Tibial artery (tissue), 4 donors: ENCODE measurements at regions not wholly inside any gene's neighbourhood (a gene's known extent, or its start where the extent isn't known, plus 50 kb on each side); places are given as distances from the start of the nearest gene placed in this dataset.

Experiments used
- DNase-seq, 2 donors: peaks; one replicate each; pipeline ENCODE4 v3.0.0-alpha.2; 2019
- H3K27ac ChIP-seq, 2 donors: fragments of 200-600 bp; sonication (generic) in 1 of 2; 1 replicate in 1 of 2; 2 replicates in 1 of 2; pipeline ENCODE4 v1.5.1; 2018 to 2019; ENCODE audit warnings: mild to moderate bottlenecking in 1 of 2
- H3K27me3 ChIP-seq, 2 donors: fragments of 200-600 bp; sonication (generic) in 1 of 2; one replicate each; pipeline versions ENCODE4 v1.5.1 to v1.6.0; 2016 to 2019
- H3K36me3 ChIP-seq, 3 donors: fragments of 200-600 bp; sonication (generic) in 2 of 3; one replicate each; pipeline ENCODE4 v1.5.1; 2016 to 2019; ENCODE audit warnings: mild to moderate bottlenecking in 2 of 3
- H3K4me1 ChIP-seq, 4 donors: fragments of 200-600 bp; sonication (generic) in 2 of 4; 1 replicate in 3 of 4; 2 replicates in 1 of 4; pipeline ENCODE4 v1.5.1; 2016 to 2019
- H3K4me3 ChIP-seq, 2 donors: fragments of 200-600 bp; sonication (generic) in 1 of 2; 1 replicate in 1 of 2; 2 replicates in 1 of 2; pipeline ENCODE4 v1.5.1; 2018 to 2019; ENCODE audit warnings: mild to moderate bottlenecking in 2 of 2
- H3K9me3 ChIP-seq, 3 donors: fragments of 200-600 bp; sonication (generic) in 1 of 3; one replicate each; pipeline ENCODE4 v1.5.1; 2016 to 2019
- CTCF ChIP-seq, 2 experiments: fragments of 200-600 bp in 1 of 2; fragments of 450-650 bp in 1 of 2; IDR thresholded peaks; one replicate each; pipeline ENCODE4 v1.5.1; 2017 to 2019; ENCODE audit warnings: antibody characterized with exemption in 2 of 2, mild to moderate bottlenecking in 1 of 2, moderate library complexity in 1 of 2
- intact Hi-C: fragments of 100-400 bp; cut with DNase I; formaldehyde crosslinking; loops from one replicate; pipeline ENCODE4 v1.15.0; 2023; ENCODE audit warnings: low total_unique reads

GRCh38 chrX:150236327-150236726 is 126.8 kb upstream of the MAMLD1 start:
- intact Hi-C loops: no loop called here
- no peak overlapping the region for H3K27ac ChIP-seq
- H3K4me3 ChIP-seq: no peak overlapping the region
- DNase-seq: no peak
- H3K36me3 ChIP-seq: no peaks in the 10 kb centered on the region
- H3K9me3 ChIP-seq: no peaks in the 10 kb centered on the region
- no peaks in the 10 kb centered on the region for H3K27me3 ChIP-seq
- TF ChIP-seq CTCF (IDR thresholded peaks at IDR 0.05): no peak
- H3K4me1 ChIP-seq: no peaks in the 10 kb centered on the region

GRCh38 chrX:150238632-150239382 is 124.3 kb upstream of the MAMLD1 start:
- no peak overlapping the region for H3K4me3 ChIP-seq
- H3K9me3 ChIP-seq: no peaks in the 10 kb centered on the region
- TF ChIP-seq CTCF (IDR thresholded peaks at IDR 0.05): no peak
- DNase-seq: no peak
- H3K27ac ChIP-seq: no peak overlapping the region
- H3K4me1 ChIP-seq: no peaks in the 10 kb centered on the region
- no peaks in the 10 kb centered on the region for H3K36me3 ChIP-seq
- no peaks in the 10 kb centered on the region for H3K27me3 ChIP-seq
- intact Hi-C loops: no loop called here

DNA sequence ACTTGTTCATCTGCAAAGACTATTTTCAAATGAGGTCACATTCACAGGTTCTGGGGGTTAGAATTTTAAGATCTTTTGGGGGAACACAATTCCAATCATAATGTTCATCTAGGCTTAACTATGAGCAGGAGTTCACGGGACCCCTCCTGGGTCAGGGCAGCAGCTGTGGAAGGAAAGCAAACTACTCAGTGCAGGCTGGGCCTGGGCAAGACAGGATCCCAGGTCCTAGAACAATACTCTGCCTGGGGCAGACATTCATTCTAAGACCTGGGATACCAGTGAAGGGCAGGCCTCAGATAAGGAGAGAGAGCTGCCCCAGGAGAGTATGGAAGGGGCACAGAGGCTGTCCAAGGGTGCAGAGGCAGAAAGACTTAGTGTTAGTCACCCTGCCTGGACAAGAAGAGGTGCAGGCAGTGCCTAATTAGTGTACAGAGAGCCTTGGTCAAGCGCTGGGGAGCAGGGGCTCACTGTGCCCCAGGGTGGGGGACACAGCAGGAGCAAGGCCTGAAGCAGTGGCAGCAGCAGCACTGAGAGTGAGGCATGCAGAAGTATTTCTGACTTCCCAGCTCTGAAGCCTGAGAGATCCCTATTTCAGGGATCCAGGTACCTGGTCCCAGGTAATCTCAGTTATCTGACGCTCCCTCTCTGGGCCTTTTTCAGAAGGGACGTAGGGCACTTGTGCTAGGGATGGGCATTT is 123.0 kb upstream of the MAMLD1 start:
- no peak overlapping the region for H3K4me3 ChIP-seq
- H3K27ac ChIP-seq: no peak overlapping the region
- no peaks in the 10 kb centered on the region for H3K36me3 ChIP-seq
- no peaks in the 10 kb centered on the region for H3K4me1 ChIP-seq
- no peak for DNase-seq
- H3K9me3 ChIP-seq: no peaks in the 10 kb centered on the region
- H3K27me3 ChIP-seq: no peaks in the 10 kb centered on the region
- no peak for TF ChIP-seq CTCF (IDR thresholded peaks at IDR 0.05)
- intact Hi-C loops: no loop called here

- Histone ChIP-seq H3K4me3 (no peak overlapping the region), H3K36me3 (no peaks in the 10 kb centered on the region), H3K9me3 (no peaks in the 10 kb centered on the region), H3K27ac (no peak overlapping the region), H3K27me3 (no peaks in the 10 kb centered on the region), H3K4me1 (no peaks in the 10 kb centered on the region)
- intact Hi-C loops: no loop called here
- DNase-seq: no peak
- no peak for TF ChIP-seq CTCF (IDR thresholded peaks at IDR 0.05)
Measured at GRCh38 chrX:150240643-150240970, 122.5 kb upstream of the MAMLD1 start.

DNA sequence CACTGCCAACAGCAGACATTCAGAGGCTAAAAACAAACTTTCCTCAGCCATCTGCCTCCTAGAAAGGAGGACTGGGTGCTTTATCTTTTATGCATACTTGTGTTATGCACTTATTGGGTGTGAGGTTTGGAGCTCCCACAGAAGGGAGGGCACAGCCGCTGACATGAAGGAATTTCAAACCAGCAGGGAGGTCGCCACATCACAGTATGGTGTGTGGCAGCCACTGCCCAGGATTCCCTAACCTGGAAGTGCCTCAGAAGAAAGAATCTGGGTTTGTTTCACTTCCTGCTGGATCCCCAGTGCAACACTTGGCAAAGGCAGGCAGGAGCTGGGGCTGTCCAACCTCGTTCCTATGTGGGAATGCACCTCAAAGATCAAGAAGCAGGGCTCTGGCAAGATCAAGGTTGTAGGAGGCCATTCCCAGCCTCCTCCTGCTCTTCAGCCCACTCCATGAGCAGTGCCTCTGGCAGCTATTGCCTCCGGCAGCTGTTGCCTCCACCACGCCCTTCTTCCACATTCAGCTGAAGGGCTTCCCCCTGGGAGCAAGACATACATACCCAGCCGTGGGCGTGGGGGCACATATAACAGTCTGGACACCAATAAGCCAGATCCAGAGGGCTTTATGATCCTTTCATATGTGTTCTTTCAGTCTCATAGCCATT is 109.0 kb upstream of the MAMLD1 start:
- no peak for DNase-seq
- H3K4me3 ChIP-seq: no peak overlapping the region
- no peaks in the 10 kb centered on the region for H3K36me3 ChIP-seq
- no peaks in the 10 kb centered on the region for H3K27me3 ChIP-seq
- intact Hi-C loops: no loop called here
- TF ChIP-seq CTCF (IDR thresholded peaks at IDR 0.05): no peak
- no peak overlapping the region for H3K27ac ChIP-seq
- no peaks in the 10 kb centered on the region for H3K9me3 ChIP-seq
- H3K4me1 ChIP-seq: peaks cover 0 to 10% (median 4%) of the 10 kb centered on the region in 4 donors
